Naive B cell (primary cell): ENCODE measurements at regions not wholly inside any gene's neighbourhood (a gene's known extent, or its start where the extent isn't known, plus 50 kb on each side); places are given as distances from the start of the nearest gene placed in this dataset.
"Not testable (repeated sequence)": the region's sequence is repeated elsewhere in the genome, so short reads cannot be mapped to it uniquely, and the experiment has no call there.

Experiments used
- ATAC-seq, 2 donors: fragments of 150-1000 bp; cut with Tn5 transposase; 2 replicates each; pipeline ENCODE4 v1.10.0; 2021; ENCODE audit warnings: low read depth in 2 of 2, mild to moderate bottlenecking in 2 of 2, moderate library complexity in 2 of 2
- DNase-seq: peaks from one replicate; pipeline ENCODE4 v3.0.0; 2022
- H3K27ac Mint-ChIP-seq, 6 donors: one replicate each; pipeline ENCODE4 v1.8.0; 2020 to 2022; ENCODE audit warnings: mild to moderate bottlenecking in 6 of 6, mixed read lengths in 6 of 6, moderate library complexity in 5 of 6, inconsistent platforms in 2 of 6
- H3K27me3 Mint-ChIP-seq, 3 donors: one replicate each; pipeline ENCODE4 v1.8.0; 2021 to 2022; ENCODE audit warnings: mixed read lengths in 3 of 3, mild to moderate bottlenecking in 1 of 3
- H3K36me3 Mint-ChIP-seq, 2 donors: one replicate each; pipeline ENCODE4 v1.8.0; 2020 to 2022; ENCODE audit warnings: mixed read lengths in 2 of 2, inconsistent platforms in 1 of 2, mild to moderate bottlenecking in 1 of 2
- H3K4me1 Mint-ChIP-seq, 3 donors: one replicate each; pipeline ENCODE4 v1.8.0; 2020 to 2022; ENCODE audit warnings: mixed read lengths in 3 of 3, inconsistent platforms in 1 of 3, mild to moderate bottlenecking in 1 of 3, moderate library complexity in 1 of 3
- H3K4me3 Mint-ChIP-seq, 8 donors: one replicate each; pipeline ENCODE4 v1.8.0; 2020 to 2022; ENCODE audit warnings: mild to moderate bottlenecking in 8 of 8, mixed read lengths in 8 of 8, moderate library complexity in 8 of 8, inconsistent platforms in 2 of 8
- H3K9me3 Mint-ChIP-seq, 7 donors: one replicate each; pipeline ENCODE4 v1.8.0; 2020 to 2022; ENCODE audit warnings: mixed read lengths in 7 of 7, mild to moderate bottlenecking in 5 of 7, inconsistent platforms in 2 of 7, moderate library complexity in 1 of 7

- no peaks in the 10 kb centered on the region for H3K4me1 Mint-ChIP-seq
- H3K27me3 Mint-ChIP-seq, result no peaks in the 10 kb centered on the region
- ATAC-seq, result no peak
- no peaks in the 10 kb centered on the region for H3K36me3 Mint-ChIP-seq
- no peak for DNase-seq
- peaks cover 2 to 20% (median 5%) of the 10 kb centered on the region in 7 donors for H3K9me3 Mint-ChIP-seq
- peak overlapping the region in 1 of 8 donors; percentile 50 for H3K4me3 Mint-ChIP-seq
- H3K27ac Mint-ChIP-seq, result no peak overlapping the region
Measured at GRCh38 chr12:128089961-128090360, 177.0 kb upstream of the TMEM132C start.

- no peaks in the 10 kb centered on the region for H3K36me3 Mint-ChIP-seq
- peaks cover 2 to 20% (median 5%) of the 10 kb centered on the region in 7 donors for H3K9me3 Mint-ChIP-seq
Measured at GRCh38 chr12:128091101-128091720, 175.8 kb upstream of the TMEM132C start.

GRCh38 chr12:128091951-128092382 is 175.0 kb upstream of the TMEM132C start:
- no peak for DNase-seq
- Mint-ChIP-seq H3K9me3 (peaks cover 2 to 20% (median 5%) of the 10 kb centered on the region in 7 donors), H3K27ac (no peak overlapping the region), H3K4me1 (no peaks in the 10 kb centered on the region), H3K27me3 (no peaks in the 10 kb centered on the region), H3K4me3 (no peak overlapping the region), H3K36me3 (no peaks in the 10 kb centered on the region)
- ATAC-seq, result no peak

More at GRCh38 chr12:128091101-128091720, 175.8 kb upstream of the TMEM132C start:
- Mint-ChIP-seq H3K27me3 (no peaks in the 10 kb centered on the region), H3K4me1 (no peaks in the 10 kb centered on the region), H3K4me3 (no peak overlapping the region), H3K27ac (no peak overlapping the region)
- no peak for ATAC-seq
- no peak for DNase-seq

DNA sequence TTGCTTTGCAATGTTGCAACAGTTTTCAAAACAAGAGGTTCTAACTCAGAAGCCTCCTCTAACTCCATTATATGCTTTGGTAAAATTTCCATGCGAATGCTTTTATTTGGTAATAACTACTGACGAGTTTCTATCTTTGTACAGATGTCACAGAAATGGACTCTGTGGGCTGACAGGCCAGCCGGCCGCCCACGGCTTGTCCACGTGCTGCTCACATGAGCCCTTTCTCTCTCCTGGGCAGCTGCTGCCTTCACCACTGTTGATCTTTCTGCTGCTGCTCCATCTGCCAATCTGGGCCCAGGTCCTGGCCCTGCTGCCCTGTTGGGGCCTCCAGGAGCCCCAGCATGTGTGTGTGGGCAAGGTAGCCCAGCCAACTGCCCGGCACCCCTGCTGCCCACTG is 168.2 kb upstream of the TMEM132C start:
- ATAC-seq (no peak), DNase-seq (no peak)
- H3K36me3 Mint-ChIP-seq, result no peaks in the 10 kb centered on the region
- H3K9me3 Mint-ChIP-seq, result peaks cover 0 to 8% (median 4%) of the 10 kb centered on the region in 7 donors
- H3K27me3 Mint-ChIP-seq, result no peaks in the 10 kb centered on the region
- H3K27ac Mint-ChIP-seq, result peak overlapping the region in 1 of 6 donors; percentile 58
- H3K4me3 Mint-ChIP-seq, result no peak overlapping the region
- H3K4me1 Mint-ChIP-seq, result no peaks in the 10 kb centered on the region

DNA sequence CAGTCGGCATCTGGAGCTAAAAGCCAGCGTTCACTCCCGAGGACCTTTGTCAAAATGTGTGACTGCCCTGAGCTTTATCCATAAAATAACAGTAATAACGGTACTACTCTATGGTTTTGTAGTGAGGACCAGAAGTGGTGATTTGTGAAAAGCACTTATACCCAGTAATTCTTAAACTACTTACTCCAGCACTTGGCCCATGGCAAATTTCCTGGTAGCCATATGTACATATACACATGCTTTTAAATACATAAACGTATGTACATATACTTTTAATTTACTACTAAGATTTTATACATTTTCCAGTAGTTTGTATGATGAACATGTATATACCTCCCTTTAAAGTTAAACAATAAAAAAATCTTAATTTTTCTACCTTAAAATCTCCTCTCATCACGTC is 163.8 kb upstream of the TMEM132C start:
- Mint-ChIP-seq H3K4me1 (no peaks in the 10 kb centered on the region), H3K36me3 (no peaks in the 10 kb centered on the region), H3K27ac (no peak overlapping the region), H3K4me3 (no peak overlapping the region), H3K9me3 (peaks cover 0 to 8% (median 5%) of the 10 kb centered on the region in 7 donors), H3K27me3 (no peaks in the 10 kb centered on the region)
- no peak for ATAC-seq
- no peak for DNase-seq

DNA sequence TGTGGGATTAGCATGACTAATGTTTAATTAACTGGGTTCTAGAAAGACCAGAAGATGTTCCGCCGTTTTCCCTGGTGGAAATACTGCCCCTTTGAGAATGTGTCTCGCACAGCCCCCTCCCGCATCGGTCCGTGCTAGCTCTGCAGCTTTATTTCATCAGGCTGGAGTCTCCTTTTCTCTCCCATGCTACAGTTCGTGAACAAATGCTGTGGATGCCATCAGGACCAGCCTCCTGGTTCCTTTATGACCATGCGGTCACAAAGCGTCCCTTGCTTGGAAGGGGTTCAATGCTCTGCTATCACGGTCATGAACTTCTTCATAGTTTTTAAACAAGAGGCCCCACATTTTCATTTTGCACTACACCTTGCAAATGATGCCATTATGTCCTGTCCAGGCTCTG is 157.7 kb upstream of the TMEM132C start:
- no peak overlapping the region for H3K4me3 Mint-ChIP-seq
- H3K36me3 Mint-ChIP-seq, result no peaks in the 10 kb centered on the region
- H3K9me3 Mint-ChIP-seq, result peaks cover 0 to 6% (median 0%) of the 10 kb centered on the region in 7 donors
- ATAC-seq, result no peak
- H3K27ac Mint-ChIP-seq, result no peak overlapping the region
- no peaks in the 10 kb centered on the region for H3K4me1 Mint-ChIP-seq
- DNase-seq, result no peak
- no peaks in the 10 kb centered on the region for H3K27me3 Mint-ChIP-seq

GRCh38 chr12:128109636-128110035 is 157.3 kb upstream of the TMEM132C start:
- Mint-ChIP-seq H3K27me3 (no peaks in the 10 kb centered on the region), H3K4me1 (no peaks in the 10 kb centered on the region), H3K36me3 (no peaks in the 10 kb centered on the region), H3K9me3 (peaks cover 0 to 7% (median 0%) of the 10 kb centered on the region in 7 donors), H3K4me3 (no peak overlapping the region), H3K27ac (no peak overlapping the region)
- DNase-seq (no peak), ATAC-seq (no peak)

GRCh38 chr12:128111333-128111732 is 155.6 kb upstream of the TMEM132C start:
- no peak overlapping the region for H3K27ac Mint-ChIP-seq
- H3K9me3 Mint-ChIP-seq, result peaks cover 0 to 8% (median 2%) of the 10 kb centered on the region in 7 donors
- ATAC-seq, result no peak
- no peaks in the 10 kb centered on the region for H3K27me3 Mint-ChIP-seq
- no peaks in the 10 kb centered on the region for H3K4me1 Mint-ChIP-seq
- H3K4me3 Mint-ChIP-seq, result no peak overlapping the region
- no peak for DNase-seq
- H3K36me3 Mint-ChIP-seq, result no peaks in the 10 kb centered on the region

GRCh38 chr12:128111951-128112350 is 155.0 kb upstream of the TMEM132C start:
- Mint-ChIP-seq H3K4me3 (no peak overlapping the region), H3K27me3 (no peaks in the 10 kb centered on the region), H3K4me1 (no peaks in the 10 kb centered on the region), H3K36me3 (no peaks in the 10 kb centered on the region), H3K27ac (peak overlapping the region in 1 of 6 donors; percentile 7), H3K9me3 (peaks cover 0 to 8% (median 2%) of the 10 kb centered on the region in 7 donors)
- no peak for DNase-seq
- no peak for ATAC-seq

GRCh38 chr12:128113250-128113649 is 153.7 kb upstream of the TMEM132C start:
- H3K4me1 Mint-ChIP-seq, DNase-seq, H3K27ac Mint-ChIP-seq, ATAC-seq, H3K27me3 Mint-ChIP-seq, H3K4me3 Mint-ChIP-seq, H3K36me3 Mint-ChIP-seq: not testable (repeated sequence)
- peaks cover 0 to 11% (median 2%) of the 10 kb centered on the region in 7 donors for H3K9me3 Mint-ChIP-seq

- Mint-ChIP-seq H3K4me1 (no peaks in the 10 kb centered on the region), H3K27me3 (no peaks in the 10 kb centered on the region), H3K4me3 (peak overlapping the region in 2 of 8 donors; percentile 26 to 77), H3K27ac (no peak overlapping the region), H3K36me3 (no peaks in the 10 kb centered on the region), H3K9me3 (peaks cover 0 to 11% (median 2%) of the 10 kb centered on the region in 7 donors)
- ATAC-seq, result peak; percentile 32 to 34
- DNase-seq, result no peak
Measured at GRCh38 chr12:128114485-128114884, 152.5 kb upstream of the TMEM132C start.

- H3K4me1 Mint-ChIP-seq, result no peaks in the 10 kb centered on the region
- peaks cover 0 to 11% (median 4%) of the 10 kb centered on the region in 7 donors for H3K9me3 Mint-ChIP-seq
- no peak overlapping the region for H3K27ac Mint-ChIP-seq
- no peak overlapping the region for H3K4me3 Mint-ChIP-seq
- no peaks in the 10 kb centered on the region for H3K36me3 Mint-ChIP-seq
- ATAC-seq (no peak), DNase-seq (no peak)
- H3K27me3 Mint-ChIP-seq, result no peaks in the 10 kb centered on the region
Measured at GRCh38 chr12:128116537-128116936, 150.4 kb upstream of the TMEM132C start.

GRCh38 chr12:128120035-128120434 is 146.9 kb upstream of the TMEM132C start:
- Mint-ChIP-seq H3K27me3 (no peaks in the 10 kb centered on the region), H3K9me3 (peaks cover 0 to 8% (median 2%) of the 10 kb centered on the region in 7 donors), H3K4me1 (no peaks in the 10 kb centered on the region), H3K36me3 (no peaks in the 10 kb centered on the region), H3K4me3 (no peak overlapping the region), H3K27ac (no peak overlapping the region)
- ATAC-seq, result no peak
- no peak for DNase-seq

GRCh38 chr12:128121424-128121823 is 145.5 kb upstream of the TMEM132C start:
- DNase-seq (no peak), ATAC-seq (no peak)
- Mint-ChIP-seq H3K4me1 (no peaks in the 10 kb centered on the region), H3K27ac (no peak overlapping the region), H3K27me3 (no peaks in the 10 kb centered on the region), H3K36me3 (no peaks in the 10 kb centered on the region), H3K9me3 (peaks cover 0 to 8% (median 3%) of the 10 kb centered on the region in 7 donors), H3K4me3 (no peak overlapping the region)
